ENCODE measurements at regions not wholly inside any gene's neighbourhood (a gene's known extent, or its start where the extent isn't known, plus 50 kb on each side); places are given as distances from the start of the nearest gene placed in this dataset.

DNA sequence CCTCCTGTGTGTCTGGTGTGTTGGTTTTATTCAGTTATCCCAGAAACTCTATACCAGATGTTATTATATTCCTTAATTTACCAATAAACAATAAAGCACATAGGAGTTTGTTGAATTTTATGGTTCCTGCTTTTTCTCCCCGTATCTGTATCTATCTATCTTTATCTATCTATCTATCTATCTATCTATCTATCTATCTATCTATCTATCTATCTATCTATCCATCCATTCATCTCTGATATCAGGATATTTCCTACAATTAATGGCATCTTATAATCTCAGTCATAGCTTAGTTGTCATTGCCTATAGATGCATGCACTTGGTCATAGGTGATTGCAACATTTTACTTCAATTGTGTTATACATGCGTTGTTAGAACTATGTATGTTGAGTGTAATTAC is 500.2 kb upstream of the ZEB2 start:
- no peak for TF ChIP-seq CTCF (conservative IDR thresholded peaks at IDR 0.05; ENCODE audit: low read depth, low read length)
- DNase-seq (ENCODE audit: low read depth), result no peak

DNA sequence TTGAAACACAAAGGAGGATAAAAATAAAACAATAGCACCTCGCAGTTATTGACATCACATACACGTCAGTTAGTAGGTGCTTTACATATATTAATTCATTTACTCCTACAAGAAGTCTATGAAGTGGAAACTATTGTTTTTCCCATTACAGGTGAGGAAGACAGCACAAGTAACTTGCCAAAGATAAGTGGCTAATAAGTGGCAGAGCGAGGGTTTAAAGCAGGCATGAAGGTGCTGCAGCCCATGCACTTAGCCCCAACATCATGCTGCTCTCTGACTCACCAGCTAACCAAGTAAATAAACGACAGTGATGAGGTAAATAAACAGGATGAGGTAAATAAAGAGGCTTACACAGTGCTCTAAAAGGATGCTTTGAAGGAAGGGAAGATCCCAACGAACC is 498.6 kb upstream of the ZEB2 start:
- DNase-seq (ENCODE audit: low read depth), result no peak
- TF ChIP-seq CTCF (conservative IDR thresholded peaks at IDR 0.05; ENCODE audit: low read depth, low read length), result no peak
- H3K4me3 ChIP-seq (ENCODE audit: low read depth, low read length), result no peak overlapping the region

More for the DNA sequence above, 500.2 kb upstream of the ZEB2 start:
- H3K4me3 ChIP-seq (ENCODE audit: low read depth, low read length), result no peak overlapping the region

GRCh38 chr2:145017149-145017548 is 497.2 kb upstream of the ZEB2 start:
- no peak for TF ChIP-seq CTCF (conservative IDR thresholded peaks at IDR 0.05; ENCODE audit: low read depth, low read length)
- H3K4me3 ChIP-seq (ENCODE audit: low read depth, low read length), result no peak overlapping the region
- no peak for DNase-seq (ENCODE audit: low read depth)

DNA sequence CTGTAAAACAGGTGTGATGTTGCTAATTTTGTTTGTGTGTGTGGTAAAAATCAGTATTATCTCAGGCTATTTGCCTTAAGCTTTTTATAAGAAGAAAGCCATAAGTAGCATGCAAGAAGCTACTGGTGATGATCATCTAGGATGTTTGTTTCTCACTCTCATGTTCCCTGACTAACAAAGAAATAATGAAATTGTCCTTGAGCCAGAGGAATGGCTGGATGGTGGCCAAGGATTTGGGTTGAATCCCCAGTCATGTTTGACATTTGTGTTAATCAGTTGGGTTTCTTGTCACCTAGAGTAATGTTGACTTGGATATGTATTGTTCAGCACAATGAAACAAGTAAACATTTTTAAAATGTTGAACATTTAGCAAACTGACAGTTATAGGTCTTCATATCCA is 496.8 kb upstream of the ZEB2 start:
- no peak for TF ChIP-seq CTCF (conservative IDR thresholded peaks at IDR 0.05; ENCODE audit: low read depth, low read length)
- DNase-seq (ENCODE audit: low read depth), result no peak
- H3K4me3 ChIP-seq (ENCODE audit: low read depth, low read length), result no peak overlapping the region

GRCh38 chr2:145015561-145015960 is 495.6 kb upstream of the ZEB2 start:
- no peak for DNase-seq (ENCODE audit: low read depth)
- no peak for TF ChIP-seq CTCF (conservative IDR thresholded peaks at IDR 0.05; ENCODE audit: low read depth, low read length)
- no peak overlapping the region for H3K4me3 ChIP-seq (ENCODE audit: low read depth, low read length)

DNA sequence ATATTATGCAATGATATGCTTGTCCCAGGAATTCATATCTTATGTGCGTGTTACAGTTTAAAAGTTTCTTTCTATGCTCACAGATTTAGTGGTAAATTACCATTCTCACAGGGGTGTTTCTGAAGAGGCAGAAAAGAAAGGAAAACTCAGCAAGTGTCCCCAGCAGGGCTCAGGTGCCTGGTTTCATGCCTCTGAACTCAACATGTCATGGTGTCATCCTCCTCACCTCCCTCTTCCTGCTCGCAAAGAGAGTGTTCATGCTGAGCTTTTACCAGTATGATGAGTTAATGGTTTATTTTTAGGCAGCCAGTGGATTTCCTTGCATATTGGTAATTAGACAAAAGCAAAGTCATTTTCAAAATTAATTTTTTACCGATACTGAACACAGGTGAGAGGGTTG is 492.9 kb upstream of the ZEB2 start:
- TF ChIP-seq CTCF (conservative IDR thresholded peaks at IDR 0.05; ENCODE audit: low read depth, low read length), result no peak
- no peak overlapping the region for H3K4me3 ChIP-seq (ENCODE audit: low read depth, low read length)
- DNase-seq (ENCODE audit: low read depth), result no peak

- DNase-seq (ENCODE audit: low read depth), result no peak
- H3K4me3 ChIP-seq (ENCODE audit: low read depth, low read length), result no peak overlapping the region
- TF ChIP-seq CTCF (conservative IDR thresholded peaks at IDR 0.05; ENCODE audit: low read depth, low read length), result no peak
These were observed 492.3 kb upstream of the ZEB2 start for GRCh38 chr2:145012214-145012670.
